GF-D8 (cell line): ENCODE measurements at regions not wholly inside any gene's neighbourhood (a gene's known extent, or its start where the extent isn't known, plus 50 kb on each side); places are given as distances from the start of the nearest gene placed in this dataset.
"Not testable (repeated sequence)": the region's sequence is repeated elsewhere in the genome, so short reads cannot be mapped to it uniquely, and the experiment has no call there.

ENCODE experiments used
- DNase-seq: peaks from one replicate; lab custom pipeline; 2025; lab: John Stamatoyannopoulos, UW

DNA sequence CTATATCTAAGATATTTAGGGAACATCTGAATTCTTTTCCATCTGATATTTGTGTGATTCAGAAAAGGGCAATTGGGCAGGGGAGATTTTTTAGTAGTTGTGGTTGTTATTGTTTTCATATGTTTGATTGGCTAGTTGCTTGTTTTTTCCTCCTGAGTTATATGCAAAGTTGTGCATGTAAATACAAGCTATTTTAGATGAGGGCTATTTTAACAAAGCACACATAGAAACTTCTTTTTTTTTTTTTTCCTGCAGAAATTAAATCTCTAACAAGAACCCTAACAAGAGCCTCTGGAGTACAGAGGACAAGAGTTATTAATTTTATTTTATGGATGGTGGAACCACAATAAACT is 559.1 kb downstream of the CETN3 start:
- DNase-seq: no peak

DNA sequence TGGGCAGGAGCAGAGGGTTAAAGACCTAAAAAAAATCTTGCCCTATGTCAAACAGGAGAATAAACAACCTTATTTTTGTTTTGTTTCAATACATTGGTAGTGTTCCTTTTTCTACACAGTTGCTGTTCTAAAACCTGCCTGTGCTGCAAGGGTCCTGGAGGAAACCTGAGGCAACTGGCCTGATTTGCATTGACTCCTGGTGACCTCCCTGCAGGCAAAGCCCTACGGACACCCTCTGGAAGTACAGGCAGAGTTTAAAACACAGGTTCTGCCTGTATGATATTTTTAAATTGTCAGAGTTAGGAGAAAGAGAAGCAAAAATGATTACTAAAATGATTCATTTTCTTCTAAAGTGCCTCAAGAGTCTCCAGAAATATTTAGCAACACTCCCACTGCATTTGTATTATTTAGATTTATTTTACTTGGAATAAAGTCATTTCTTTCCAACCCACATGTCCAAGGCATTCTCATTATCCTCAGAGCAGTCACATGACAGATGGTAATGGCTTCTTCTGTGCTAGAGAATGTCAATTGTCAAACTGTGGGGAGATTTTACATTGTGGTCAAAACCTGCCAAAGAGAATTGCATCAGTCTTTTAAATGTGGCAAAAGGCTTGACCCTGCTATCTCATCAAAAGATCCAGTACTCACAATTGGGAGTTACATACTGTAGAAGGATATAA is 559.6 kb downstream of the CETN3 start:
- no peak for DNase-seq

GRCh38 chr5:89847743-89848142 is 561.8 kb downstream of the CETN3 start:
- no peak for DNase-seq

- DNase-seq: no peak
These were observed 565.0 kb downstream of the CETN3 start for GRCh38 chr5:89844548-89844947.

DNA sequence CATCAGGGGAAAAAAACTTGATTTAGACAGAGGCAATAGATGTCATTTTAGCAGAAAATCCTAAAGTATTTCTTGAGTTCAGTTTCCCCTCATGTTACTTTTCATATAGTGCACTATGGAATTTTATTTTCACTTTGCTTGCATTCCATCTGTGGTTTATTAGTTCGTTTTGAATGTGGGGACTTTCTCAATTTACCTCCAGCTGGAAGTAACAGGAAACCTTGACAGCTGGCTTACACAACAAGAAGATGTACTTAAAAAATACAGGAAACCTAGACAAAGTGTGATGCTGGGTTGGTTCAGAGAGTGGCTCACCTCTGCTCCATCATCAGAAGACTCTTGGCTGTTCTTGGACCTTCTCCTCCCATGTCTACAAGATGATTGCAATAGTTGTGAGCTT is 567.0 kb downstream of the CETN3 start:
- DNase-seq: no peak

DNA sequence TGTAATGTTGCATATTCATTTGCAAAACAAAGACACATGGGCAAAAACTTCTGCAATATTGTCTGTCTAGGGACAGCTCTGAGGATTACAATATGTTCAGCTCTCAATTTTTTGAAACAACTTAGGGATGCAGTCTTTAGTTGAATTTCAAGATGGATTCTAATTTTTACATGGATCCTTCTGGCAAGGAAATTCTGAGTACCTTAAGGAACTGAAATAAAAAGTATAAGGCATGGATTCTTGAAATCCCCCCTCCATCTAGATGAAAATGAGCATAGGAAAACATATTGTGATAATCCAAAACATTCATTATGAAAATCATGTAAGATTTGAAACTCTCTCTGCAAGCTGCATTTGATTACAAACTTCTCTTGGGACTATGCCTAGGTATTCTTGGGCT is 568.6 kb downstream of the CETN3 start:
- no peak for DNase-seq

- DNase-seq: no peak
These were observed 578.9 kb downstream of the CETN3 start for GRCh38 chr5:89830691-89831090.

DNA sequence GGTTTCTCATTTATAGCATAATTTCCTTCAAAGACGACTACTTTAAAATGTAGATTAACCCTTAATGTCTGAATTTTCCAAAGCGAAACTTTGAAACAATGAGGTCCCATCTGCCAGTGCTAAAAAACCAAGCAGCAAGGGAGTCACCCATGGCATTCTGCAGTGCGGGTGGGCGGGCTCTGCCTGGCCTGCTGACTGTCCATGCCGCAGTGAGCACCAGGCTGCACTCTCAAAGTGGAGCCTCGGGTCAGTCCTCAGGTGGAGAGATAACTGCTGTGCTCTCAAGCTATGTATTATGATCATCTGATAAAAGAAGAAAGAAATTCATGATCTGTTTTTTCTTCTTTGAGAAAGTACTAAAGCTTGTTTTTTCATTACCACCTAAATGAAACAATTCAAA is 581.6 kb downstream of the CETN3 start:
- DNase-seq: no peak

DNA sequence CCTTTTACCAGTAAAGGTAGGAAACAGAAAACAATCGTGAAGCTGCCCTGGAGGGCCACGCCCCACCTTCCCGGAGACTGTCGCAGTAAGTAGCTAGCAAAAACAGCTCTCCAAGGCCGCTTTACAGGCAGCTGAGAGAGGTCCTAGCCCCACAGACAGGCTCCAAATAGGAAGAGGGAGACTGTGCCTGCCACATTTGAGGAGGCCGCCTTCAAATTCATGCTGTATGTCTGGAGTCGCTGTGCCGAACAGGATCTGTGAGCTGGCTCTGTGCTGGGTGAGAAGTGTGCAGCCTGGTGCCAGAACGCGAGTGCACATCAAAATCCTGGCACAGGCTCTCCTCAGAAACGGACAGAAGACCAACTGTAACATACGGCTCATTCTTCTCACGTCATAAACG is 582.2 kb downstream of the CETN3 start:
- no peak for DNase-seq

- DNase-seq: no peak
These were observed 582.6 kb downstream of the CETN3 start for GRCh38 chr5:89826938-89827337.

DNA sequence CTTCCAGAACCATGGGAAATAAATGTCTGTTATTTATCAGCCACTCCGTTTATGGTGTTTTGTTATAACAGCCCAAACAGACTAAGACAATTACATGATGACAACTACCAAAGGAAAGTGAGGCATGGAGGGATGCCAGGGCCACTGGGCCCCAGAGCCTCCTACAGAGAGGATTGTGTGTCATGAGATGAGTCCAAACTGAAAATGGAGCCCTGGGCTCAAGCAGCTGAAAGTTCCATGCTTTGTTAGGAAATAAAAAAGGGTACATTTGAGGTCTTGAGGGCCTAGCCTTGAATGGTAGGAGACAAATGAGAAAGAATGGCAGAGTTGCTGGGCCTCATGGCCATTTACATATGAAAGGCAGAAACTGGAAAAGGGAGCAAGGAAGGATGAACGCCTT is 586.5 kb downstream of the CETN3 start:
- DNase-seq: no peak

DNA sequence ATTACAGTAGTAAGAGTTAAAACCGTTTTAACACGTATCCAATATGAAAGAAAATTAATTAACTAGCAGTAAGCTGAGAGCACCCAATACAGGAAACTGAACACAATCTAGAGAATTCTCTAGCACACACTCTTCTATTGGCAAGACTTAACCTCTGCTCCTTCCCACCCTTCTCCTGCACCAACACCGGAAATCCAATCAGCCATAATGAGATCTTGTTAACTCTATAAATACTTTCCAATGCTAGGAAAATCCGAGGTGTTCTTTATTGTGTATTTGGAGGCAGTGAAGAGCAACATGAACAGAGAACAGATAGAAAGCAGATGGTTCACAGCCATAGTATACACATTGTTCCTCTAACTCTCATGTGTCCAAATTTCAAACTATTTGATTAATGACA is 591.7 kb downstream of the CETN3 start:
- no peak for DNase-seq

DNA sequence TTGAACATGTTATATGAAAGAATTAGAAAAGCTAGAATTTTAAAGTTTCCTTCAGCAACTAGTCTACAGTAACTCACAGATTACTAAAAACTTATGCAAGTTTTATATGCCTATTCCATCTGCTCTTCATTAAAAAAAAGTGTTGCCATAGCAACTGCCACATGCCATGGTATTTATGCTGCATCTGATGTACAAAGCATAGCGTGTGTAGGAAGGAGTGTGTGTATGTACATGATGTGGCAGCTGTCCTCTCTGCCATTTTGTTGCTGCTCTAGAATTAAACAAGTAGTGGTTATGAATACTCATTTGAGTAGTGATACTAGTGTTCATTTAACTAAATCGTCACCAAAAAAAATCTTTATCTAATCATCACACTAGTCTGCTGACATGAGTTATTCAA is 593.5 kb downstream of the CETN3 start:
- DNase-seq: no peak

GRCh38 chr5:89800735-89801134 is 608.8 kb downstream of the CETN3 start:
- not testable (repeated sequence) for DNase-seq

GRCh38 chr5:89794504-89794903 is 615.1 kb downstream of the CETN3 start:
- DNase-seq: not testable (repeated sequence)

DNA sequence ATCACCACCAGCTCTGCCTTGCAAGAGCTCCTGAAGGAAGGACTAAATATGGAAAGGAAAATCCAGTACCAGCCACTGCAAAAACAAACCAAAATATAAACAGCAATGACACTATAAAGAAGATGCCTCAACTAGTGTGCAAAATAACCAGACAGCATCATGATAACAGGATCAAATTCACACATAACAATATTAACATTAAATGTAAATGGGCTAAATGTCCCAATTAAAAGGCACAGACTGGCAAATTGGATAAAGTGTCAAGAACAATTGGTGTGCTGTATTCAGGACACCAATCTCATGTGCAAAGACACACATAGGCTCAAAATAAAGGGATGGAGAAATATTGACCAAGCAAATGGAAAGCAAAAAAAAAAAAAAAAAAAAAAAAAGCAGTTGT is 629.8 kb downstream of the CETN3 start:
- DNase-seq: not testable (repeated sequence)

GRCh38 chr5:89777758-89778157 is 631.8 kb downstream of the CETN3 start:
- no peak for DNase-seq

GRCh38 chr5:89769975-89770374 is 639.6 kb downstream of the CETN3 start:
- DNase-seq: no peak

GRCh38 chr5:89759802-89760201 is 649.8 kb downstream of the CETN3 start:
- no peak for DNase-seq

GRCh38 chr5:89758146-89758545 is 651.4 kb downstream of the CETN3 start:
- DNase-seq: no peak

DNA sequence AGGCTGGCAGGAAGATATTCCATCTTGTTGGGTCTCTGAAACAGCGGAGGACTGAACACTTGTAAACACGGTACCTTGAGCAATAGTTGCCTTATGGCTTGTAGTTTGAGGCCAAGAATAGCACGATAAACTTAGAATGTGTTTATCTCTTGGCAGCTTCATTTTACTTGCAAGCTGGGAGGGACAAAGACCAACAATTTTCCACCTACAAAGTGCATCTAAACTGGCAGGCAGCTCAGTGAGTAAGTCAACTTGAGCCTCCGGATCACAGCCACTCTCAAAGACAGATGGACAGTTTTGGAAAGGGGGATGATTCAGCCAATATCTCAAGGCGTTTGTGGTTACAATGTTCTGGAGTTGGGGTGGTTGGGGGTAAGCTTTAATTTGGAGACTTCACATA is 652.6 kb downstream of the CETN3 start:
- DNase-seq: no peak

GRCh38 chr5:89755024-89755423 is 654.5 kb downstream of the CETN3 start:
- no peak for DNase-seq

GRCh38 chr5:89735082-89735481 is 674.5 kb downstream of the CETN3 start:
- DNase-seq: no peak

GRCh38 chr5:89733772-89734171 is 675.8 kb downstream of the CETN3 start:
- DNase-seq: no peak
